Smooth muscle cell (in vitro differentiated cells): ENCODE measurements at regions not wholly inside any gene's neighbourhood (a gene's known extent, or its start where the extent isn't known, plus 50 kb on each side); places are given as distances from the start of the nearest gene placed in this dataset.

ENCODE experiments used
- DNase-seq: peaks from one replicate; lab custom pipeline; 2025; ENCODE audit not compliant: unreplicated experiment; lab: John Stamatoyannopoulos, UW
- H2AFZ ChIP-seq: fragments of 200-600 bp; sonication (generic); 2 replicates; pipeline ENCODE4 v1.6.0; 2016; ENCODE audit warnings: antibody characterized with exemption, low read depth, mild to moderate bottlenecking
- H3F3A ChIP-seq: fragments of 200-600 bp; sonication (generic); 2 replicates; pipeline ENCODE4 v1.6.0; 2017; ENCODE audit warnings: antibody characterized with exemption, low read depth
- H3K27ac ChIP-seq: fragments of 200-600 bp; sonication (generic); 2 replicates; pipeline ENCODE4 v1.5.1; 2016; ENCODE audit warnings: low read depth, mild to moderate bottlenecking
- H3K27me3 ChIP-seq: fragments of 200-600 bp; sonication (generic); 2 replicates; pipeline ENCODE4 v1.6.1; 2016; ENCODE audit warnings: low read depth, mild to moderate bottlenecking
- H3K36me3 ChIP-seq: fragments of 200-600 bp; sonication (generic); 2 replicates; pipeline ENCODE4 v1.5.1; 2016; ENCODE audit warnings: low read depth
- H3K4me1 ChIP-seq: fragments of 200-600 bp; sonication (generic); 2 replicates; pipeline ENCODE4 v1.5.1; 2016; ENCODE audit warnings: low read depth
- H3K4me2 ChIP-seq: fragments of 200-600 bp; sonication (generic); 2 replicates; pipeline ENCODE4 v1.6.0; 2016; ENCODE audit warnings: mild to moderate bottlenecking
- H3K4me3 ChIP-seq: fragments of 200-600 bp; sonication (generic); 2 replicates; pipeline ENCODE4 v1.5.1; 2016; ENCODE audit warnings: mild to moderate bottlenecking
- H3K79me2 ChIP-seq: fragments of 200-600 bp; sonication (generic); 2 replicates; pipeline ENCODE4 v1.6.0; 2016; ENCODE audit warnings: low read depth, mild to moderate bottlenecking
- H3K9ac ChIP-seq: fragments of 200-600 bp; sonication (generic); 2 replicates; pipeline ENCODE4 v1.6.0; 2016; ENCODE audit warnings: low read depth
- H3K9me3 ChIP-seq: fragments of 200-600 bp; sonication (generic); replicated peaks from 2 replicates; pipeline ENCODE4 v1.5.1; 2016; ENCODE audit warnings: low read depth
- H4K20me1 ChIP-seq: fragments of 200-600 bp; sonication (generic); 2 replicates; pipeline ENCODE4 v1.6.0; 2016; ENCODE audit warnings: low read depth
- CTCF ChIP-seq: fragments of 200-600 bp; sonication (generic); IDR thresholded peaks from 2 replicates; pipeline ENCODE4 v1.5.1; 2017; ENCODE audit warnings: borderline replicate concordance, mild to moderate bottlenecking, antibody characterized with exemption; ENCODE audit not compliant: insufficient read depth, poor library complexity, severe bottlenecking
- WGBS: methylation state at CpG from one replicate; pipeline ENCODE4 v1.1.7; 2016; ENCODE audit warnings: low lambda C conversion rate; 5-methylcytosine and 5-hydroxymethylcytosine counted together

GRCh38 chr1:163013826-163014600, 55.1 kb upstream of the RGS4 start:
- H3K27me3 ChIP-seq, result no peaks in the 10 kb centered on the region
- no peaks in the 10 kb centered on the region for H4K20me1 ChIP-seq
- H3K4me2 ChIP-seq, result no peak overlapping the region
- H3K4me3 ChIP-seq, result no peak overlapping the region
- no peaks in the 10 kb centered on the region for H3F3A ChIP-seq
- H3K27ac ChIP-seq, result no peak overlapping the region
- H3K4me1 ChIP-seq, result no peaks in the 10 kb centered on the region
- no peaks in the 10 kb centered on the region for H3K79me2 ChIP-seq
- no peak overlapping the region for H2AFZ ChIP-seq
- DNase-seq, result no peak
- 90% methylated on average over 6 of the region's 6 CpGs for WGBS
- H3K9me3 ChIP-seq, result no peaks in the 10 kb centered on the region
- H3K36me3 ChIP-seq, result no peaks in the 10 kb centered on the region
- TF ChIP-seq CTCF, result no peak
- H3K9ac ChIP-seq, result no peak overlapping the region

DNA sequence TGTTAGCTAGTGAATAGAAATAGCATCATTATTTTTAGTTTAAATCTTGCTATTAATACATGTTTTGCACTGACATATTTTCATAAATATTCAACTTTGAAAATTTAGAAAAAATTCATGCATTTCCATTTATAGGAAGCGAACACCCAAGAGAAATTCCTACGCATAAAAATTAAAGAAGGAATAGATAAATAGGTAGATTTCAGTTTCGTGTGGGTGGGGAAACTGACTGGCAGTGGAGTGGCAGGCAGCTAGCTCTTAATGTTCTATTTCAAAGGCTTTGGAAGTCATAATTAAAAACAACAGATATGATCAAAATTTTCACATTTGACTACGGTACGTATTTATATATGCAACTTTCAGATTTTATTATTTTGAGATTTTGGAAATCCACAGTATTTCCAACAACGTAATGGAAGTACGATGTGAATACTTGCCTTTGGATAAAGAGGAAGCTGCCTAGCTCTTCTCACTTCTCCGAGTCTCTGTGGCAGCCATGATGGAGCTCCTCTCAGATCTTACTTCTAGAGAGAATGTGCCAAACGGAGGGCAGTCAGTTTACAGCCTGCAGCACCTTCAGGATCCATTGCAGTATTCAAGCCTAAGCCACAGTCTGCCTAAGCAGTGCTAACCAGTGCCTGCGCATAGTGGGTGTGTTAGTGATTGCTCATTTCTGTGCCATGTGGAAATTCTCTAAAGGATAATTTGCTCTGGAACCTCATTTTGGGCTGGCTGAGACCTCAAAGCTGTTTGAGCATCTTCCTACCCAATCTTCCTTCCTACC, 62.9 kb upstream of the RGS4 start:
- no peak overlapping the region for H3K9ac ChIP-seq
- no peaks in the 10 kb centered on the region for H4K20me1 ChIP-seq
- H3K79me2 ChIP-seq, result no peaks in the 10 kb centered on the region
- no peaks in the 10 kb centered on the region for H3K9me3 ChIP-seq
- no peak overlapping the region for H3K4me2 ChIP-seq
- no peaks in the 10 kb centered on the region for H3K4me1 ChIP-seq
- H3K27me3 ChIP-seq, result no peaks in the 10 kb centered on the region
- TF ChIP-seq CTCF, result no peak
- no peak overlapping the region for H2AFZ ChIP-seq
- H3K4me3 ChIP-seq, result no peak overlapping the region
- WGBS, result 95% methylated on average over 10 of the region's 10 CpGs
- DNase-seq, result no peak
- no peak overlapping the region for H3K27ac ChIP-seq
- no peaks in the 10 kb centered on the region for H3F3A ChIP-seq
- no peaks in the 10 kb centered on the region for H3K36me3 ChIP-seq

DNA sequence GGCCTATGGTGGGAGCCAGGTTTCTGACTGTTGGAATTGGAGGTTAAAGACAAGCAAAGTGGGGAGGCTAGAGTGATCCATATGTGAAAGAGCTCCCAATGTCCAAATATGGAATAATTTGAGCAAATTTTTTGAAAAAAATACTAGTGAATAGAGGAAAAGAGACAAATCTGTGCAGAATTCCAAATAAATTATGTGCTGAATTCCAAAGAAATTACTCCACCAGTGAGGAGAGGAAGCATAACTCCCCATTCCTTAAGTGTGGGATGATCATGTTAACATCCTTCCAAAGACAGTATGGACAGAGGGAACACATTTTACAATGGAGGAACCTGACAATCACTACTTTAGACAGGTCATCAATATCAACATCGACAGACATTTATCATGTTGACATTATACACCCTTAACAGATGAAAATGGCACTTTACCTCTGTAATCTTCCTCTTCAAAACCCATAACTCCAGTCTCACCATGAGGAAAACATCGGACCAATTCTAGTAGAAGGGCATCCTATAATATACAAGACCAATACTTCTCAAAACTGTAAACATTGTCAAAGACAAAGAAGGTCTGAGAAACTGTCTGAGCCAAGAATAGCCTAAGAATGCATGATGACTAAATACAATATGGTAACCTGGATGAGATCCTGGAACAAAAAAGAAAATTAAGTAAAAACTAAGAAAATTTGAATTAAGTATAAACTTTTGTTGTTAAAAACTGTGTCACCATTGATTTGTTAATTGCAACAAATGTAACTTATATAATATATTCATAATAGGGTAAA, 71.5 kb upstream of the RGS4 start:
- H3K27ac ChIP-seq, result peak overlapping the region; percentile 29
- H3K4me3 ChIP-seq, result no peak overlapping the region
- WGBS, result 94% methylated on average over 2 of the region's 2 CpGs
- no peaks in the 10 kb centered on the region for H4K20me1 ChIP-seq
- no peak for TF ChIP-seq CTCF
- H3K4me2 ChIP-seq, result peak overlapping the region; percentile 46
- H3K9me3 ChIP-seq, result no peaks in the 10 kb centered on the region
- no peaks in the 10 kb centered on the region for H3K4me1 ChIP-seq
- H3F3A ChIP-seq, result no peaks in the 10 kb centered on the region
- H3K27me3 ChIP-seq, result no peaks in the 10 kb centered on the region
- peak overlapping the region; percentile 35 for H2AFZ ChIP-seq
- no peaks in the 10 kb centered on the region for H3K36me3 ChIP-seq
- no peak for DNase-seq
- no peaks in the 10 kb centered on the region for H3K79me2 ChIP-seq
- H3K9ac ChIP-seq, result no peak overlapping the region
